BLaER1 treated with 17β-estradiol and CSF1 and Interleukin-3, amounts not matched to agents 10 nM and 100 nM (cell line): ENCODE measurements at regions not wholly inside any gene's neighbourhood (a gene's known extent, or its start where the extent isn't known, plus 50 kb on each side); places are given as distances from the start of the nearest gene placed in this dataset.

Experiments
- H3K27ac ChIP-seq, 11 experiments: shearing (Covaris generic); formaldehyde crosslinking; 2 replicates each; pipeline ENCODE4 v1.8.1; 2022
- H3K27me3 ChIP-seq, 11 experiments: shearing (Covaris generic); formaldehyde crosslinking; 2 replicates each; pipeline ENCODE4 v1.8.1; 2022
- H3K36me3 ChIP-seq, 11 experiments: shearing (Covaris generic); formaldehyde crosslinking; 2 replicates each; pipeline ENCODE4 v1.8.1; 2022
- H3K4me1 ChIP-seq, 10 experiments: shearing (Covaris generic); formaldehyde crosslinking; 2 replicates each; pipeline ENCODE4 v1.8.1; 2022
- H3K4me2 ChIP-seq, 11 experiments: shearing (Covaris generic); formaldehyde crosslinking; 2 replicates each; pipeline ENCODE4 v1.8.1; 2022
- H3K4me3 ChIP-seq, 10 experiments: shearing (Covaris generic); formaldehyde crosslinking; 2 replicates each; pipeline ENCODE4 v1.8.1; 2022
- H3K9ac ChIP-seq, 11 experiments: shearing (Covaris generic); formaldehyde crosslinking; 2 replicates each; pipeline ENCODE4 v1.8.1; 2022
- H3K9me3 ChIP-seq, 11 experiments: shearing (Covaris generic); formaldehyde crosslinking; replicated peaks in 1 of 11; 2 replicates each; pipeline ENCODE4 v1.8.1; 2022
- H4K20me1 ChIP-seq, 11 experiments: shearing (Covaris generic); formaldehyde crosslinking; 2 replicates each; pipeline ENCODE4 v1.8.1; 2022
- Cebpa-rat ChIP-seq, 11 experiments: shearing (Covaris generic); IDR thresholded peaks; 2 replicates each; pipeline ENCODE4 v1.8.1; 2022

DNA sequence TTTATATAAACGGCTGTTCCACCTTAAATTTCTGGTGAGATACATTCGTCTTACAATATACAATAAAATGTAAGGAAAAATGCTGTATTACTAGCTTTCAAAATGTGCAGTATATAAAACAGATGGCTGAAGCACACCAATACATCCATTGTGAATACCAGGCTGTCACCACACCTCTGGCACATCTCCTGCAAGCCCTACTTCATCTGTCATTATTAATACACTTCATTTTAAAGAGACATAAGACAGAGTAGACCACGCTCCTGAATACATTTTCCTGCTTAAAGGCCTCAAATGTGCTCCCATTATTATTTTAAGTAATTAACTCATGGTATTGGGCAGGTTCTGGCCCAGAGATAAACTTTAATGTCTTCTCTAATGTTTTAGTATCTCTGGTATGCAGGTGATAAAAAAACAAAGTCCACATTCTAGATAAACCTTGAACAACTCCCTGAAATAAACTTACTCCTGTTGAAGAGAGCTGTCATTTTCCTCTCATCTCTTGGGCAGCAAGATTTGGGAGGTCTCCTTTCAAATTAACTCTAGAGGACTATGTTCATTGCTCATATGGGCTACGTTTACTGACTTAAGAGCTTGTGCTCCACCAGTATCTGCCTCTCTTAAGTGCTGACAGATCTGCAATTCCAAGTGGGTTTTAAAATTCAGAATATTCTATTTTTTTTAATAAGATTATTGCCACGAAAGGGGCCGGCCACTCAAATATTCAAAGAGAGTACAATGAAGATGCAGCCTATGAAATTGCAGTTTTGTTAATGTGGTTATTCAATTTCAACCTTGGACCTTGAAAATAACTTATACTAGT lies 396.5 kb upstream of the SEMA3D start:
- Histone ChIP-seq H3K9me3 (no peaks in the 10 kb centered on the region), H3K4me2 (no peak overlapping the region)

DNA sequence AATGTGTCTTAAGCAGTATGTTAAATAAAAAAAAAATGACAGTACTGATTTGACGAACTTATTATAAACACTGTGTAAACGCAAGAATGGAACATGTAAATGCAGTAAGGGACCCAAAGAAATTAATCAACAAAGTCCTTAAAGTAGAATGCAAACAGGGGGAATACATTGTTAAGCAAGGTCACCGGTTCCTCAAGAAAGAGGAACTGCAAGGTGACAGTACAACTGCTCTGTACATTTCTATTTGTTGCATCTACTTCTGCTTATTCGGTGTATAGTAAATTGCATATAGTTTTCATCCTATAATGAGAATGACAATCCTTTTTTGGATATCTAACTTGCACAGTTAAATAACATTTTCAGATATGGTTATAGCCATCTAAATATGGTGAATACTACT lies 387.0 kb upstream of the SEMA3D start:
- Histone ChIP-seq H3K4me3 (no peak overlapping the region), H3K27me3 (no peaks in the 10 kb centered on the region), H3K9ac (no peak overlapping the region), H4K20me1 (no peaks in the 10 kb centered on the region), H3K4me1 (peaks cover 0 to 8% (median 0%) of the 10 kb centered on the region in 10 experiments; a peak in 1 of 20 replicates), H3K36me3 (no peaks in the 10 kb centered on the region), H3K4me2 (no peak overlapping the region), H3K27ac (no peak overlapping the region), H3K9me3 (no peaks in the 10 kb centered on the region)
- TF ChIP-seq Cebpa-rat (IDR thresholded peaks at IDR 0.05), result no peak

More for the DNA sequence above, 396.5 kb upstream of the SEMA3D start:
- Histone ChIP-seq H3K4me1 (no peaks in the 10 kb centered on the region), H4K20me1 (no peaks in the 10 kb centered on the region), H3K9ac (no peak overlapping the region), H3K36me3 (no peaks in the 10 kb centered on the region), H3K27ac (no peak overlapping the region), H3K27me3 (no peaks in the 10 kb centered on the region), H3K4me3 (no peak overlapping the region)
- no peak for TF ChIP-seq Cebpa-rat (IDR thresholded peaks at IDR 0.05)

GRCh38 chr7:85573346-85573745 lies 386.5 kb upstream of the SEMA3D start:
- Histone ChIP-seq H3K27me3 (no peaks in the 10 kb centered on the region), H3K4me1 (peaks cover 0 to 8% (median 0%) of the 10 kb centered on the region in 10 experiments; a peak in 1 of 20 replicates), H3K4me2 (no peak overlapping the region), H3K9me3 (peaks cover 0 to 2% (median 0%) of the 10 kb centered on the region in 11 experiments; a peak in 1 of 22 replicates), H3K9ac (no peak overlapping the region), H4K20me1 (no peaks in the 10 kb centered on the region), H3K36me3 (no peaks in the 10 kb centered on the region), H3K4me3 (no peak overlapping the region), H3K27ac (no peak overlapping the region)
- no peak for TF ChIP-seq Cebpa-rat (IDR thresholded peaks at IDR 0.05)

- Histone ChIP-seq H3K9ac (no peak overlapping the region), H3K27me3 (no peaks in the 10 kb centered on the region), H3K9me3 (peaks cover 0 to 10% (median 0%) of the 10 kb centered on the region in 11 experiments; a peak in 1 of 22 replicates), H3K4me2 (no peak overlapping the region), H3K4me1 (peaks cover 0 to 8% (median 0%) of the 10 kb centered on the region in 10 experiments; a peak in 1 of 20 replicates), H3K36me3 (no peaks in the 10 kb centered on the region), H3K27ac (no peak overlapping the region), H3K4me3 (no peak overlapping the region), H4K20me1 (no peaks in the 10 kb centered on the region)
- TF ChIP-seq Cebpa-rat (IDR thresholded peaks at IDR 0.05), result no peak
These were observed 384.0 kb upstream of the SEMA3D start for GRCh38 chr7:85570898-85571297.

DNA sequence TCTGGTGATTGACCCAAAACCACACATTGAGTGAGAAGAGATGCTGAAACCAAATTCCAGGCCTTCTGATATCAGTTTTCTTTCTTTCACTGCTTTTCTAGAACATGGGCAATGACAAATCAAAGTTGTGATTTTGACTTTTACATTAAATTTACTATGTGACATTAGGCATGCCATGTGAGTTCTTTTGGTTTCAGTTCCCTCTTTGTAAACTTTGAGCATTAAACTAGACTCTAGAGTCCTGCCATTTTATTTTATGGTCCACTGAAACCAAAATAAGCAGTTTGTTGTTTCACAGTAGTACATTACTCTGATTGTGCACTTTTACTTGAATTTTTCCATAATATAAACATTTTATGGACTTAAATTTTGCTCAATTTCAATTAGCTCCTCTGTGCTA lies 381.1 kb upstream of the SEMA3D start:
- H3K4me1 ChIP-seq, result no peaks in the 10 kb centered on the region
- peaks cover 0 to 10% (median 0%) of the 10 kb centered on the region in 11 experiments; a peak in 1 of 22 replicates for H3K9me3 ChIP-seq
- no peak overlapping the region for H3K4me3 ChIP-seq
- H3K27me3 ChIP-seq, result no peaks in the 10 kb centered on the region
- no peaks in the 10 kb centered on the region for H3K36me3 ChIP-seq
- no peak for TF ChIP-seq Cebpa-rat (IDR thresholded peaks at IDR 0.05)
- no peak overlapping the region for H3K9ac ChIP-seq
- H3K27ac ChIP-seq, result no peak overlapping the region
- no peak overlapping the region for H3K4me2 ChIP-seq
- H4K20me1 ChIP-seq, result no peaks in the 10 kb centered on the region

- no peak for TF ChIP-seq Cebpa-rat (IDR thresholded peaks at IDR 0.05)
- no peaks in the 10 kb centered on the region for H3K4me1 ChIP-seq
These were observed 379.4 kb upstream of the SEMA3D start for GRCh38 chr7:85566095-85566794.

DNA sequence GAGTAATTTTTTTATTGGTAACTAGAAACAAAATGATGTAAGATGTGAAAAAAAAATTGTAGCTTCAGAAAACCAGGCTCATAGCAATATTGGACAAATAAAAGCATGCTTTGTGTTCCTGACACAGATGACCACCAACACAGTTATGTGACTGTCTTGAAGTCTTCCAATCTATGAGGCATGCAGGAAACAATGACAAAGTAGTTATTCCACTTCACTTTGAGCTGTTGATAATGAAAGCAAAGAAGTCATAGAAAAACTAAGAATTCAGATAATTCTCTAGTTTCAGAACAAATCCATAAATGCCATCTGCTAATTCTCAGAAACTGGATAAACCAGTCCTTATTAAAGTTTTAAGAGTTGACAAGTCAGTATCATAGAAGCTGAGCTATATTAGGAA lies 378.4 kb upstream of the SEMA3D start:
- Histone ChIP-seq H3K9me3 (peaks cover 0 to 10% (median 0%) of the 10 kb centered on the region in 11 experiments; a peak in 1 of 22 replicates), H3K4me1 (no peaks in the 10 kb centered on the region), H4K20me1 (no peaks in the 10 kb centered on the region), H3K27ac (no peak overlapping the region), H3K4me3 (no peak overlapping the region), H3K9ac (no peak overlapping the region), H3K36me3 (no peaks in the 10 kb centered on the region), H3K27me3 (no peaks in the 10 kb centered on the region), H3K4me2 (no peak overlapping the region)
- TF ChIP-seq Cebpa-rat (IDR thresholded peaks at IDR 0.05), result no peak

More at GRCh38 chr7:85566095-85566794, 379.4 kb upstream of the SEMA3D start:
- H3K27me3 ChIP-seq, result no peaks in the 10 kb centered on the region
- H3K9me3 ChIP-seq, result peaks cover 0 to 10% (median 0%) of the 10 kb centered on the region in 11 experiments; a peak in 1 of 22 replicates
- H3K9ac ChIP-seq, result no peak overlapping the region
- no peak overlapping the region for H3K27ac ChIP-seq
- H4K20me1 ChIP-seq, result no peaks in the 10 kb centered on the region
- H3K4me3 ChIP-seq, result no peak overlapping the region
- no peak overlapping the region for H3K4me2 ChIP-seq
- H3K36me3 ChIP-seq, result no peaks in the 10 kb centered on the region

GRCh38 chr7:85564861-85565260 lies 378.0 kb upstream of the SEMA3D start:
- Histone ChIP-seq H3K27ac (no peak overlapping the region), H3K9me3 (peaks cover 0 to 10% (median 0%) of the 10 kb centered on the region in 11 experiments; a peak in 1 of 22 replicates), H3K4me2 (no peak overlapping the region), H3K27me3 (no peaks in the 10 kb centered on the region), H3K9ac (no peak overlapping the region), H3K4me3 (no peak overlapping the region), H4K20me1 (no peaks in the 10 kb centered on the region), H3K4me1 (no peaks in the 10 kb centered on the region), H3K36me3 (no peaks in the 10 kb centered on the region)
- TF ChIP-seq Cebpa-rat (IDR thresholded peaks at IDR 0.05), result no peak

GRCh38 chr7:85561706-85562105 lies 374.9 kb upstream of the SEMA3D start:
- H3K4me1 ChIP-seq, result no peaks in the 10 kb centered on the region
- no peak for TF ChIP-seq Cebpa-rat (IDR thresholded peaks at IDR 0.05)
- H3K27ac ChIP-seq, result no peak overlapping the region
- H3K9me3 ChIP-seq, result no peaks in the 10 kb centered on the region
- H3K36me3 ChIP-seq, result no peaks in the 10 kb centered on the region
- H3K4me3 ChIP-seq, result no peak overlapping the region
- H3K4me2 ChIP-seq, result no peak overlapping the region
- H3K27me3 ChIP-seq, result no peaks in the 10 kb centered on the region
- H4K20me1 ChIP-seq, result no peaks in the 10 kb centered on the region
- H3K9ac ChIP-seq, result no peak overlapping the region
